NT2/D1 (cell line): ENCODE measurements at regions not wholly inside any gene's neighbourhood (a gene's known extent, or its start where the extent isn't known, plus 50 kb on each side); places are given as distances from the start of the nearest gene placed in this dataset.

Experiments
- SUZ12 ChIP-seq: IDR thresholded peaks from 2 replicates; pipeline ENCODE4 v1.6.1; 2011; ENCODE audit not compliant: insufficient read length, insufficient read depth; ENCODE audit errors: extremely low read depth
- YY1 ChIP-seq: IDR thresholded peaks from 2 replicates; pipeline ENCODE4 v1.6.1; 2011; ENCODE audit not compliant: insufficient read length, insufficient read depth

- TF ChIP-seq YY1 (no peak), SUZ12 (no peak)
These were observed 56.6 kb downstream of the MAFB start for GRCh38 chr20:40632346-40632976.
